ENCODE measurements at regions not wholly inside any gene's neighbourhood (a gene's known extent, or its start where the extent isn't known, plus 50 kb on each side); places are given as distances from the start of the nearest gene placed in this dataset.

DNA sequence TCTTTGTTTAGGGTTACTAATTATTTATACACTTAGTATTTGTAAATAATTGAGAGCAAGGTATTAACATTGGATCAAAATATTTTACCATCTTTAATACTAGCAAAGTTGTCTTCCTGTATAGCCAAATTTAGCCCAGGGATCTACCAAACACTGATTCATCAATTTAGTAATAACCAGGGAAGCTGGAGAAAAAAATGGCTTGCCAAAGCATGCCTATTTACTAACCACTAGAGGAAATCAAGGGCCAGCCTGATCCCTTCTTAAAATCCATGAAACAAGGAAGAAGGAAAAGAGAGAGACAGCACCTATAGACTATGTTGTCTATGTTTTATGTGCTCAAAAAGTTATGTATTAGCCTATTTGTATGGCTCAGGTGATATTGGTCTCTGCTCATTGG is 450.3 kb upstream of the GJE1 start:
- TF ChIP-seq CTCF (IDR thresholded peaks at IDR 0.05; ENCODE audit: poor library complexity) (no peak), EZH2 (IDR thresholded peaks at IDR 0.05; ENCODE audit: borderline replicate concordance) (no peak)

All from hepatocyte (in vitro differentiated cells).